PC-3 (cell line): ENCODE measurements at regions not wholly inside any gene's neighbourhood (a gene's known extent, or its start where the extent isn't known, plus 50 kb on each side); places are given as distances from the start of the nearest gene placed in this dataset.

ENCODE experiments used
- ATAC-seq: fragments of 200-7000 bp; cut with Tn5 transposase; 2 replicates; pipeline ENCODE4 v1.9.1; 2020; ENCODE audit warnings: mild to moderate bottlenecking, moderate library complexity
- BruUV-seq: library from RNA; stranded (reverse); fragments of 400-500 nt; replicated peaks from 2 replicates; lab custom pipeline; 2021; lab: Mats Ljungman, UMichigan
- CTCF ChIA-PET: fragments of 300-600 bp; sonication (Branson Sonifier 250); formaldehyde crosslinking; loops from one replicate; lab custom pipeline; 2022; ENCODE audit warnings: antibody characterized with exemption; lab: Charles Lee
- POLR2A ChIA-PET: fragments of 300-600 bp; sonication (Branson Sonifier 250); formaldehyde crosslinking; loops from one replicate; lab custom pipeline; 2022; ENCODE audit warnings: antibody characterized with exemption; ENCODE audit not compliant: unreplicated experiment; lab: Charles Lee
- DNase-seq: peaks from one replicate; pipeline ENCODE4 v3.0.0-alpha.2; 2015
- H2AFZ ChIP-seq: fragments of 300-600 bp; sonication (generic); 2 replicates; pipeline ENCODE4 v1.6.0; 2016; ENCODE audit warnings: antibody characterized with exemption, low read length
- H3F3A ChIP-seq: fragments of 300-600 bp; sonication (generic); one replicate; pipeline ENCODE4 v1.6.0; 2017; ENCODE audit warnings: antibody characterized with exemption, low read length, control low read depth, mild to moderate bottlenecking; ENCODE audit not compliant: unreplicated experiment
- H3K27ac ChIP-seq: fragments of 300-600 bp; sonication (generic); 2 replicates; pipeline ENCODE4 v1.5.1; 2016; ENCODE audit warnings: mild to moderate bottlenecking, low read length
- H3K27me3 ChIP-seq: fragments of 300-600 bp; sonication (generic); 2 replicates; pipeline ENCODE4 v1.6.1; 2016; ENCODE audit warnings: low read length, mixed read lengths
- H3K36me3 ChIP-seq: fragments of 300-600 bp; sonication (generic); 2 replicates; pipeline ENCODE4 v1.6.1; 2016; ENCODE audit warnings: low read depth, mixed run types, low read length, mixed read lengths
- H3K4me1 ChIP-seq: fragments of 300-600 bp; sonication (generic); 2 replicates; pipeline ENCODE4 v1.5.1; 2016; ENCODE audit warnings: low read length; ENCODE audit not compliant: insufficient read depth
- H3K4me2 ChIP-seq: fragments of 300-600 bp; sonication (generic); 2 replicates; pipeline ENCODE4 v1.6.0; 2016; ENCODE audit warnings: low read length
- H3K4me3 ChIP-seq: fragments of 300-600 bp; sonication (generic); 2 replicates; pipeline ENCODE4 v1.5.1; 2016; ENCODE audit warnings: mild to moderate bottlenecking, low read length, mixed read lengths
- H3K79me2 ChIP-seq: fragments of 300-600 bp; sonication (generic); 2 replicates; pipeline ENCODE4 v1.6.1; 2017; ENCODE audit warnings: low read length, mixed read lengths
- H3K9ac ChIP-seq: fragments of 300-600 bp; sonication (generic); 2 replicates; pipeline ENCODE4 v1.6.0; 2016; ENCODE audit warnings: mild to moderate bottlenecking, low read length
- H3K9me2 ChIP-seq: fragments of 300-600 bp; sonication (generic); replicated peaks from 2 replicates; pipeline ENCODE4 v1.6.1; 2016; ENCODE audit warnings: mixed run types, low read length, mixed read lengths
- H3K9me3 ChIP-seq: fragments of 300-600 bp; sonication (generic); 2 replicates; pipeline ENCODE4 v1.6.1; 2016; ENCODE audit warnings: low read length, mixed read lengths
- H4K20me1 ChIP-seq: fragments of 300-600 bp; sonication (generic); 2 replicates; pipeline ENCODE4 v1.6.1; 2016; ENCODE audit warnings: low read length, mixed read lengths
- EZH2 ChIP-seq: fragments of 300-600 bp; sonication (generic); IDR thresholded peaks from one replicate; pipeline ENCODE4 v1.6.1; 2017; ENCODE audit warnings: antibody characterized with exemption, mild to moderate bottlenecking, low read length; ENCODE audit not compliant: unreplicated experiment
- EZH2phosphoT487 ChIP-seq: fragments of 300-600 bp; sonication (generic); IDR thresholded peaks from 2 replicates; pipeline ENCODE4 v1.6.1; 2018; ENCODE audit warnings: mild to moderate bottlenecking, antibody characterized with exemption, low read length, borderline replicate concordance
- intact Hi-C: fragments of 100-400 bp; cut with micrococcal nuclease; formaldehyde crosslinking; loops from 2 replicates; pipeline ENCODE4 v1.9.0; 2023
- TF ChIP-seq, protein P1 (sequence below): fragments of 300-600 bp; sonication (generic); conservative IDR thresholded peaks from 2 replicates; pipeline ENCODE4 v1.5.1; 2017; ENCODE audit warnings: antibody characterized with exemption, low read depth, mild to moderate bottlenecking, low read length

DNA sequence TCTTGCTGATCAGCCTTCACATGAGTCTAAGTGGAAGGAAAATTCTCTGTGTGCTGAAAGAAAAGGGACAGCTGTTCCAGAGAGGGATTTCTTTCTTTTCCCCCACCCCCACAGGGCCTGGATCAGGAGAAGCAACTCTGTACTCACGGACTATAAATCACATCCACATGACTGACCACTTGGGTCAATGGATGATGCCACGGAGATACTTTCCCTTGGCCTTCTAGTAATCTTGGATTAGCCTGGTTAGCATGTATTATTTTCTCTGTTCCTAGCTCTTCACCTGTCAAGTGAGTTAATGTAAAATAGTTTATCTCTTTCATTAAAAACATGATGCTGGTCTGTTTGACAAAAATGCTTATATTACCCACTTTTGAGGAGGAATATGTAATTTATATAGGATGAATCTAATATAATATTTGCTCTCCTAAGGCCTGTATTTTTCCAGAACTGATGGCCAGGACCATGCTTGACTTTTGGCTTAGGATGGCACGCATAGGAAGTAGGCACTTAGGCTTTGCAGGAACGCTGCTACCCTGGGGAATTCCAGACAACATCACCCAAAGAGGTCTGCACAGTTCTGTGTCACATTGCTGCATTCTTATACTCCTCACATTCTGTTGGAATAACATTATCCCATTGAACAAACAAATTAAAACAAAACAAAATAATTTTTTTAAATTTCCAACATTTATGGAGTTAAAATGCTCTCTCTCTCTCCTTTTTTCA lies 892.1 kb downstream of the TLE1 start:
- H3K4me3 ChIP-seq: no peak overlapping the region
- H3K36me3 ChIP-seq: no peaks in the 10 kb centered on the region
- intact Hi-C loops: no loop called here
- no peaks in the 10 kb centered on the region for H3K27me3 ChIP-seq
- no peak overlapping the region for H3K4me2 ChIP-seq
- no peak for TF ChIP-seq EZH2
- TF ChIP-seq, protein P1, sequence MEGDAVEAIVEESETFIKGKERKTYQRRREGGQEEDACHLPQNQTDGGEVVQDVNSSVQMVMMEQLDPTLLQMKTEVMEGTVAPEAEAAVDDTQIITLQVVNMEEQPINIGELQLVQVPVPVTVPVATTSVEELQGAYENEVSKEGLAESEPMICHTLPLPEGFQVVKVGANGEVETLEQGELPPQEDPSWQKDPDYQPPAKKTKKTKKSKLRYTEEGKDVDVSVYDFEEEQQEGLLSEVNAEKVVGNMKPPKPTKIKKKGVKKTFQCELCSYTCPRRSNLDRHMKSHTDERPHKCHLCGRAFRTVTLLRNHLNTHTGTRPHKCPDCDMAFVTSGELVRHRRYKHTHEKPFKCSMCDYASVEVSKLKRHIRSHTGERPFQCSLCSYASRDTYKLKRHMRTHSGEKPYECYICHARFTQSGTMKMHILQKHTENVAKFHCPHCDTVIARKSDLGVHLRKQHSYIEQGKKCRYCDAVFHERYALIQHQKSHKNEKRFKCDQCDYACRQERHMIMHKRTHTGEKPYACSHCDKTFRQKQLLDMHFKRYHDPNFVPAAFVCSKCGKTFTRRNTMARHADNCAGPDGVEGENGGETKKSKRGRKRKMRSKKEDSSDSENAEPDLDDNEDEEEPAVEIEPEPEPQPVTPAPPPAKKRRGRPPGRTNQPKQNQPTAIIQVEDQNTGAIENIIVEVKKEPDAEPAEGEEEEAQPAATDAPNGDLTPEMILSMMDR: no peak
- no peak for TF ChIP-seq EZH2phosphoT487
- DNase-seq (no peak), ATAC-seq (no peak)
- ChIA-PET CTCF (no interaction called here), POLR2A (no interaction called here)
- H4K20me1 ChIP-seq: no peaks in the 10 kb centered on the region
- no peaks in the 10 kb centered on the region for H3K9me3 ChIP-seq
- BruUV-seq: no TSS peak
- H2AFZ ChIP-seq: no peak overlapping the region
- H3F3A ChIP-seq: no peaks in the 10 kb centered on the region
- H3K79me2 ChIP-seq: no peaks in the 10 kb centered on the region
- H3K9me2 ChIP-seq: no peaks in the 10 kb centered on the region
- no peak overlapping the region for H3K9ac ChIP-seq
- no peaks in the 10 kb centered on the region for H3K4me1 ChIP-seq
- H3K27ac ChIP-seq: no peak overlapping the region

DNA sequence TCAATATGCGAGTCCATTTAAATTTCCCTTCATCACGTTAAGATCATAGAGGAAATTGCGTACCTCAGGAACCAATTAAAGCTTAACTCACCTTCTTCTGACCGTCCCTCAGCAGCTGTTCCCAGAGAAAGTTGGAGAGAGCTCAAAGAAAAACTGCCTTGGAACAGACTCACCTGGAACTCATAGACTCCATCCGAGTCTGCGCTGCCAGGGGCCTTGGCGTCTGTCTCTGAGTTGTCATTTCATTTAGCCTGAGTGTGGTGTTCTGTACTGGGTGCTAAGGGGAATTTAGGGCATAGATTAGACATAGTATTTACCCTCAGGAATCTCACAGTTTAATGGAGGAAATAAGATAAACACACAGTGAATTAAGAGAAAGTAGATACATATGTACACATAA lies 892.7 kb downstream of the TLE1 start:
- POLR2A ChIA-PET: no interaction called here
- no peak overlapping the region for H3K27ac ChIP-seq

DNA sequence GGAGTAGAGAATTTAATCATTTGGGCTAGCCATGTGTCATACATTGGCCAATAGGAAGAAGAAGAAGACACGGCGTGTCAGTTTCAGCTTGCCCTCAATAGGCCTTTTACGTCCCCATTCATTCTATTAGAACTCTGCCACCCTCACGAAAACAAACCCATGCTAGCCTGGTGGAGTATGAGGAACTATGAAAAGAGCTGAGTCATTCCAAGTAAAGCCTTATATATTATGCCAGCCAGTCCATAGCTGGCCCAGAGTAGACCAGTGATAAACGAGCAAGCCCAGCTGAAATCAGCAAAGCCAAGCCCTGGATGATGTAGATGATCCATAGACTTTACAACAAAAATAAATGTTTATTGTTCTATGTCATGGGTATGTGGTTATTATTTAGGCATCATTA lies 895.1 kb downstream of the TLE1 start:
- no peaks in the 10 kb centered on the region for H3K36me3 ChIP-seq
- H3K9me3 ChIP-seq: no peaks in the 10 kb centered on the region
- no peaks in the 10 kb centered on the region for H4K20me1 ChIP-seq
- no peaks in the 10 kb centered on the region for H3K9me2 ChIP-seq
- ATAC-seq (peak; percentile 22; the same call in 1 of the 2 replicates), DNase-seq (no peak)
- no peak overlapping the region for H3K4me3 ChIP-seq
- no peak overlapping the region for H3K27ac ChIP-seq
- no TSS peak for BruUV-seq
- CTCF ChIA-PET: no interaction called here
- H3K9ac ChIP-seq: no peak overlapping the region
- no peaks in the 10 kb centered on the region for H3K4me1 ChIP-seq
- intact Hi-C loops: no loop called here
- no peaks in the 10 kb centered on the region for H3K27me3 ChIP-seq
- H3K4me2 ChIP-seq: no peak overlapping the region
- no peak for TF ChIP-seq EZH2
- TF ChIP-seq, protein P1: no peak
- no peak for TF ChIP-seq EZH2phosphoT487
- H2AFZ ChIP-seq: no peak overlapping the region
- POLR2A ChIA-PET: interaction anchor here (0.5 kb wide), 1 partner anchor 182 kb away, joined by 4 read pairs; no protein-coding TSS in a partner anchor
- no peaks in the 10 kb centered on the region for H3K79me2 ChIP-seq
- no peaks in the 10 kb centered on the region for H3F3A ChIP-seq

More for the DNA sequence above, 892.7 kb downstream of the TLE1 start:
- intact Hi-C loops: no loop called here
- Histone ChIP-seq H3F3A (no peaks in the 10 kb centered on the region), H3K9me3 (no peaks in the 10 kb centered on the region), H2AFZ (no peak overlapping the region), H3K4me2 (no peak overlapping the region), H3K79me2 (no peaks in the 10 kb centered on the region), H3K9ac (no peak overlapping the region), H3K4me3 (no peak overlapping the region), H3K27me3 (no peaks in the 10 kb centered on the region), H3K9me2 (no peaks in the 10 kb centered on the region), H3K4me1 (no peaks in the 10 kb centered on the region), H3K36me3 (no peaks in the 10 kb centered on the region), H4K20me1 (no peaks in the 10 kb centered on the region)
- ATAC-seq (no peak), DNase-seq (no peak)
- CTCF ChIA-PET: no interaction called here
- TF ChIP-seq EZH2 (no peak), EZH2phosphoT487 (no peak)
- TF ChIP-seq, protein P1: no peak
- BruUV-seq: no TSS peak
